HL-60 (cell line): ENCODE measurements at regions not wholly inside any gene's neighbourhood (a gene's known extent, or its start where the extent isn't known, plus 50 kb on each side); places are given as distances from the start of the nearest gene placed in this dataset.

Source experiments
- CTCF ChIP-seq: IDR thresholded peaks from one replicate; pipeline ENCODE4 v1.5.1; 2011; ENCODE audit warnings: low read length, control low read depth, inconsistent platforms; ENCODE audit not compliant: insufficient read depth
- GABPA ChIP-seq: IDR thresholded peaks from 2 replicates; pipeline ENCODE4 v1.6.1; 2012; ENCODE audit warnings: low read depth
- POLR2AphosphoS5 ChIP-seq: IDR thresholded peaks from 2 replicates; pipeline ENCODE4 v1.6.1; 2012; ENCODE audit warnings: low read depth
- REST ChIP-seq: IDR thresholded peaks from 2 replicates; pipeline ENCODE4 v1.6.1; 2012; ENCODE audit warnings: low read depth; ENCODE audit not compliant: insufficient replicate concordance

GRCh38 chr1:184882957-184883815 lies 91.1 kb downstream of the NIBAN1 start:
- TF ChIP-seq CTCF (no peak), POLR2AphosphoS5 (no peak), REST (no peak), GABPA (no peak)
